ENCODE measurements at regions not wholly inside any gene's neighbourhood (a gene's known extent, or its start where the extent isn't known, plus 50 kb on each side); places are given as distances from the start of the nearest gene placed in this dataset.

GRCh38 chr9:78791779-78792178, 494.9 kb downstream of the PSAT1 start:
- Histone ChIP-seq H3K4me3 (ENCODE audit: insufficient read depth, low read depth, low read length) (no peak overlapping the region), H3K4me1 (ENCODE audit: insufficient read depth, low read length) (peaks cover 11% of the 10 kb centered on the region), H3K79me2 (ENCODE audit: insufficient read depth, low read length) (no peaks in the 10 kb centered on the region), H3K27ac (ENCODE audit: low read depth, low read length) (no peak overlapping the region), H3K9me3 (ENCODE audit: insufficient read depth, low read depth, low read length) (no peaks in the 10 kb centered on the region), H3K4me2 (ENCODE audit: low read length) (no peak overlapping the region), H3K9ac (ENCODE audit: low read length) (no peak overlapping the region), H3K27me3 (ENCODE audit: insufficient read depth, low read length) (no peaks in the 10 kb centered on the region), H4K20me1 (ENCODE audit: insufficient read depth, low read length) (no peaks in the 10 kb centered on the region), H3K36me3 (ENCODE audit: insufficient read depth, low read length) (no peaks in the 10 kb centered on the region), H2AFZ (ENCODE audit: low read depth, low read length) (no peak overlapping the region)
- TF ChIP-seq EZH2 (IDR thresholded peaks at IDR 0.05; ENCODE audit: insufficient read depth, low read length) (no peak), CTCF (IDR thresholded peaks at IDR 0.05; ENCODE audit: insufficient read depth, low read depth, low read length) (no peak)
- Mint-ChIP-seq H3K4me3 (ENCODE audit: unreplicated experiment) (no peak overlapping the region), H3K27ac (ENCODE audit: unreplicated experiment) (no peak overlapping the region), H3K4me1 (ENCODE audit: low read depth, unreplicated experiment) (peaks cover 14% of the 10 kb centered on the region), H3K36me3 (ENCODE audit: low read depth, unreplicated experiment) (no peaks in the 10 kb centered on the region), H3K27me3 (ENCODE audit: low read depth, unreplicated experiment) (no peaks in the 10 kb centered on the region), H3K9me3 (ENCODE audit: unreplicated experiment) (peaks cover 2% of the 10 kb centered on the region)
- peak; percentile 49 for FAIRE-seq
- DNase-seq (ENCODE audit: low read depth), result no peak

GRCh38 chr9:78792745-78793144, 495.8 kb downstream of the PSAT1 start:
- TF ChIP-seq CTCF (IDR thresholded peaks at IDR 0.05; ENCODE audit: insufficient read depth, low read depth, low read length), result no peak
- no peak for TF ChIP-seq EZH2 (IDR thresholded peaks at IDR 0.05; ENCODE audit: insufficient read depth, low read length)
- Histone ChIP-seq H3K4me3 (ENCODE audit: insufficient read depth, low read depth, low read length) (no peak overlapping the region), H3K79me2 (ENCODE audit: insufficient read depth, low read length) (no peaks in the 10 kb centered on the region), H3K4me1 (ENCODE audit: insufficient read depth, low read length) (peaks cover 7% of the 10 kb centered on the region), H3K9me3 (ENCODE audit: insufficient read depth, low read depth, low read length) (no peaks in the 10 kb centered on the region), H3K9ac (ENCODE audit: low read length) (no peak overlapping the region), H3K27ac (ENCODE audit: low read depth, low read length) (no peak overlapping the region), H3K36me3 (ENCODE audit: insufficient read depth, low read length) (no peaks in the 10 kb centered on the region), H2AFZ (ENCODE audit: low read depth, low read length) (no peak overlapping the region), H3K4me2 (ENCODE audit: low read length) (no peak overlapping the region), H3K27me3 (ENCODE audit: insufficient read depth, low read length) (no peaks in the 10 kb centered on the region), H4K20me1 (ENCODE audit: insufficient read depth, low read length) (no peaks in the 10 kb centered on the region)
- peaks cover 7% of the 10 kb centered on the region for H3K4me1 Mint-ChIP-seq (ENCODE audit: low read depth, unreplicated experiment)
- DNase-seq (ENCODE audit: low read depth), result no peak
- peak; percentile 9 for FAIRE-seq
- H3K27ac Mint-ChIP-seq (ENCODE audit: unreplicated experiment), result no peak overlapping the region
- H3K4me3 Mint-ChIP-seq (ENCODE audit: unreplicated experiment), result no peak overlapping the region
- H3K9me3 Mint-ChIP-seq (ENCODE audit: unreplicated experiment), result peaks cover 2% of the 10 kb centered on the region
- no peaks in the 10 kb centered on the region for H3K36me3 Mint-ChIP-seq (ENCODE audit: low read depth, unreplicated experiment)
- no peaks in the 10 kb centered on the region for H3K27me3 Mint-ChIP-seq (ENCODE audit: low read depth, unreplicated experiment)

GRCh38 chr9:78805771-78806170, 508.8 kb downstream of the PSAT1 start:
- H3K4me3 ChIP-seq (ENCODE audit: insufficient read depth, low read depth, low read length), result no peak overlapping the region
- H2AFZ ChIP-seq (ENCODE audit: low read depth, low read length), result no peak overlapping the region
- H3K4me1 Mint-ChIP-seq (ENCODE audit: low read depth, unreplicated experiment), result peaks cover 9% of the 10 kb centered on the region
- DNase-seq (ENCODE audit: low read depth), result no peak
- no peaks in the 10 kb centered on the region for H3K9me3 ChIP-seq (ENCODE audit: insufficient read depth, low read depth, low read length)
- no peaks in the 10 kb centered on the region for H3K79me2 ChIP-seq (ENCODE audit: insufficient read depth, low read length)
- no peak overlapping the region for H3K27ac Mint-ChIP-seq (ENCODE audit: unreplicated experiment)
- no peaks in the 10 kb centered on the region for H3K4me1 ChIP-seq (ENCODE audit: insufficient read depth, low read length)
- H3K36me3 ChIP-seq (ENCODE audit: insufficient read depth, low read length), result no peaks in the 10 kb centered on the region
- no peaks in the 10 kb centered on the region for H3K27me3 Mint-ChIP-seq (ENCODE audit: low read depth, unreplicated experiment)
- H3K9ac ChIP-seq (ENCODE audit: low read length), result no peak overlapping the region
- H3K36me3 Mint-ChIP-seq (ENCODE audit: low read depth, unreplicated experiment), result no peaks in the 10 kb centered on the region
- no peaks in the 10 kb centered on the region for H3K9me3 Mint-ChIP-seq (ENCODE audit: unreplicated experiment)
- no peak for FAIRE-seq
- no peak overlapping the region for H3K27ac ChIP-seq (ENCODE audit: low read depth, low read length)
- no peak overlapping the region for H3K4me2 ChIP-seq (ENCODE audit: low read length)
- no peak for TF ChIP-seq EZH2 (IDR thresholded peaks at IDR 0.05; ENCODE audit: insufficient read depth, low read length)
- no peak for TF ChIP-seq CTCF (IDR thresholded peaks at IDR 0.05; ENCODE audit: insufficient read depth, low read depth, low read length)
- H3K27me3 ChIP-seq (ENCODE audit: insufficient read depth, low read length), result no peaks in the 10 kb centered on the region
- H4K20me1 ChIP-seq (ENCODE audit: insufficient read depth, low read length), result no peaks in the 10 kb centered on the region
- no peak overlapping the region for H3K4me3 Mint-ChIP-seq (ENCODE audit: unreplicated experiment)

Data from astrocyte (in vitro differentiated cells and primary cell).